ENCODE measurements at regions not wholly inside any gene's neighbourhood (a gene's known extent, or its start where the extent isn't known, plus 50 kb on each side); places are given as distances from the start of the nearest gene placed in this dataset.

GRCh38 chr11:62067741-62068140, 56.1 kb upstream of the INCENP start:
- H4K20me1 ChIP-seq (ENCODE audit: insufficient read depth): no peaks in the 10 kb centered on the region
- no peak for DNase-seq
- 67% methylated on average over 8 of the region's 8 CpGs for WGBS (ENCODE audit: low lambda C conversion rate)
- ChIA-PET CTCF (interaction anchor here (1.0 to 7.1 kb wide), 4 partner anchors 15 to 171 kb away, joined by 3 to 72 read pairs (median 6); no protein-coding TSS in a partner anchor), POLR2A (no interaction called here)
- no peak overlapping the region for H3K4me2 ChIP-seq
- no peak overlapping the region for H2AFZ ChIP-seq (ENCODE audit: low read depth)
- no peak overlapping the region for H3K27ac ChIP-seq (ENCODE audit: low read depth in 2 of 2, low read length in 1 of 2)
- H3F3A ChIP-seq (replicated peaks; ENCODE audit: insufficient read depth): no peaks in the 10 kb centered on the region
- H3K27me3 ChIP-seq (ENCODE audit: insufficient read depth): no peaks in the 10 kb centered on the region
- H3K9me3 ChIP-seq: no peaks in the 10 kb centered on the region
- TF ChIP-seq RXRA (IDR thresholded peaks at IDR 0.05; ENCODE audit: borderline replicate concordance, low read depth): no peak
- no peak overlapping the region for H3K4me3 ChIP-seq (ENCODE audit: low read depth in 2 of 2, low read length in 1 of 2)
- H3K9me2 ChIP-seq: no peaks in the 10 kb centered on the region
- H3K79me2 ChIP-seq (ENCODE audit: insufficient read depth): no peaks in the 10 kb centered on the region
- no peaks in the 10 kb centered on the region for H3K36me3 ChIP-seq (replicated peaks in 1 of 2; ENCODE audit: control insufficient read depth in 1 of 2, insufficient read depth in 2 of 2, low read length in 1 of 2)
- H3K4me1 ChIP-seq (ENCODE audit: control insufficient read depth in 1 of 2, insufficient read depth in 2 of 2, low read depth in 1 of 2, low read length in 1 of 2): no peaks in the 10 kb centered on the region
- H3K9ac ChIP-seq: no peak overlapping the region

GRCh38 chr11:62064221-62064620, 59.6 kb upstream of the INCENP start:
- no peak overlapping the region for H3K27ac ChIP-seq (ENCODE audit: low read depth in 2 of 2, low read length in 1 of 2)
- no peak overlapping the region for H3K4me3 ChIP-seq (ENCODE audit: low read depth in 2 of 2, low read length in 1 of 2)
- H3K9ac ChIP-seq: no peak overlapping the region
- H3F3A ChIP-seq (replicated peaks; ENCODE audit: insufficient read depth): no peaks in the 10 kb centered on the region
- H3K9me3 ChIP-seq: no peaks in the 10 kb centered on the region
- no peaks in the 10 kb centered on the region for H4K20me1 ChIP-seq (ENCODE audit: insufficient read depth)
- H3K4me1 ChIP-seq (ENCODE audit: control insufficient read depth in 1 of 2, insufficient read depth in 2 of 2, low read depth in 1 of 2, low read length in 1 of 2): no peaks in the 10 kb centered on the region
- 45% methylated on average over 2 of the region's 2 CpGs for WGBS (ENCODE audit: low lambda C conversion rate)
- DNase-seq: no peak
- TF ChIP-seq RCOR1 (IDR thresholded peaks at IDR 0.05; ENCODE audit: low read length) (no peak), TEAD4 (IDR thresholded peaks at IDR 0.05; ENCODE audit: borderline replicate concordance, insufficient read depth) (no peak), NFIC (IDR thresholded peaks at IDR 0.05; ENCODE audit: borderline replicate concordance) (no peak), TCF12 (IDR thresholded peaks at IDR 0.05) (no peak), USF1 (IDR thresholded peaks at IDR 0.05; ENCODE audit: borderline replicate concordance, low read depth) (no peak), JUND (IDR thresholded peaks at IDR 0.05) (no peak), GATA2 (CRISPR knock-in tag; IDR thresholded peaks at IDR 0.05) (no peak), ZBTB33 (IDR thresholded peaks at IDR 0.05; ENCODE audit: borderline replicate concordance, low read depth) (no peak), REST (IDR thresholded peaks at IDR 0.05; ENCODE audit: low read depth, low read length) (no peak), POLR2AphosphoS5 (IDR thresholded peaks at IDR 0.05; ENCODE audit: low read depth, low read length) (no peak), PBX3 (IDR thresholded peaks at IDR 0.05) (no peak), TAF1 (IDR thresholded peaks at IDR 0.05; ENCODE audit: borderline replicate concordance, low read depth, low read length) (no peak), FOXJ3 (CRISPR knock-in tag; IDR thresholded peaks at IDR 0.05) (no peak), GABPA (IDR thresholded peaks at IDR 0.05; ENCODE audit: low read depth) (no peak), FOXM1 (IDR thresholded peaks at IDR 0.05; ENCODE audit: low read depth) (no peak), IRF3 (IDR thresholded peaks at IDR 0.05; ENCODE audit: low read depth, low read length) (no peak), CTCF (IDR thresholded peaks at IDR 0.05) (no peak), RAD21 (IDR thresholded peaks at IDR 0.05; ENCODE audit: low read length) (no peak)
- H3K79me2 ChIP-seq (ENCODE audit: insufficient read depth): no peaks in the 10 kb centered on the region
- H3K36me3 ChIP-seq (replicated peaks in 1 of 2; ENCODE audit: control insufficient read depth in 1 of 2, insufficient read depth in 2 of 2, low read length in 1 of 2): no peaks in the 10 kb centered on the region
- no peak overlapping the region for H3K4me2 ChIP-seq
- CTCF ChIA-PET: interaction anchor here (1.0 to 5.3 kb wide), 5 partner anchors 18 to 167 kb away, joined by 4 to 43 read pairs (median 9); no protein-coding TSS in a partner anchor
- H2AFZ ChIP-seq (ENCODE audit: low read depth): no peak overlapping the region
- no peaks in the 10 kb centered on the region for H3K27me3 ChIP-seq (ENCODE audit: insufficient read depth)
- POLR2A ChIA-PET: no interaction called here
- H3K9me2 ChIP-seq: no peaks in the 10 kb centered on the region

All from SK-N-SH (cell line).